Ishikawa (cell line): ENCODE measurements at regions not wholly inside any gene's neighbourhood (a gene's known extent, or its start where the extent isn't known, plus 50 kb on each side); places are given as distances from the start of the nearest gene placed in this dataset.

Experiments
- CEBPB ChIP-seq: IDR thresholded peaks from 2 replicates; pipeline ENCODE4 v1.6.1; 2012
- CREB1 ChIP-seq: IDR thresholded peaks from 2 replicates; pipeline ENCODE4 v1.6.1; 2012; ENCODE audit warnings: low read depth
- EGR1 ChIP-seq: IDR thresholded peaks from 2 replicates; pipeline ENCODE4 v1.6.1; 2012
- EP300 ChIP-seq: IDR thresholded peaks from 2 replicates; pipeline ENCODE4 v1.6.1; 2012; ENCODE audit warnings: borderline replicate concordance
- FOXM1 ChIP-seq: IDR thresholded peaks from 2 replicates; pipeline ENCODE4 v1.6.1; 2012; ENCODE audit warnings: low read depth, borderline replicate concordance
- MAX ChIP-seq: IDR thresholded peaks from 2 replicates; pipeline ENCODE4 v1.6.1; 2012
- NFIC ChIP-seq: IDR thresholded peaks from 2 replicates; pipeline ENCODE4 v1.6.1; 2012
- RAD21 ChIP-seq: IDR thresholded peaks from 2 replicates; pipeline ENCODE4 v1.6.1; 2012; ENCODE audit warnings: low read depth
- REST ChIP-seq: IDR thresholded peaks from 2 replicates; pipeline ENCODE4 v1.6.1; 2012; ENCODE audit warnings: low read depth, mild to moderate bottlenecking
- TAF1 ChIP-seq: IDR thresholded peaks from 2 replicates; pipeline ENCODE4 v1.6.1; 2012; ENCODE audit warnings: low read depth, mild to moderate bottlenecking
- TCF12 ChIP-seq: IDR thresholded peaks from 2 replicates; pipeline ENCODE4 v1.6.1; 2012; ENCODE audit warnings: low read depth
- YY1 ChIP-seq: IDR thresholded peaks from 2 replicates; pipeline ENCODE4 v1.6.1; 2012; ENCODE audit warnings: low read depth
- ZBTB7A ChIP-seq: IDR thresholded peaks from 2 replicates; pipeline ENCODE4 v1.6.1; 2012; ENCODE audit warnings: low read depth
- TF ChIP-seq, protein P1 (sequence below): IDR thresholded peaks from 2 replicates; pipeline ENCODE4 v1.6.1; 2012

DNA sequence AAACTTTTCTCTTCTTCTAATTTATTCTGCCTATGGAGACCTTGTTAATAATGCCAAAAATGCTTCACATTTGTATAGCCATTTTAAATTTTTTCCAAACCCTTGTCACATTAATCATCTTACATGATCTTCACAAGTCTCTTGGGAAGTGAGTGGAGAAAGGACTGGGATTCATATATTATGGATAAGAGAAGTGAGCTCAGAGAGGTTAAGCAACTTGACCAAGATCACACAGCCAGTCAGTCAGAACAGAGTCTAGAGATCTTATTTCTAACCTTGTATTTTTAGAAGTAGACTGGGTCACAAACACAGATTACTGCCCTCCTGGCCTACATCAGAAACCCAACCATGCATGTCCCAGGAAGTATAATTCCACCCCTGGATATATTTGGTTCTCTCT lies 218.0 kb upstream of the ADRA1B start:
- TF ChIP-seq TCF12 (no peak), ZBTB7A (no peak), TAF1 (no peak)

GRCh38 chr5:159700016-159700415 lies 216.3 kb upstream of the ADRA1B start:
- TF ChIP-seq EP300 (no peak), REST (no peak), RAD21 (no peak), CEBPB (no peak), MAX (no peak)

- 0 out of 2 replicates have a peak, but pooled peaks have one; percentile 11 for TF ChIP-seq REST
- no peak for TF ChIP-seq RAD21
Observed at GRCh38 chr5:159702301-159702700, 214.0 kb upstream of the ADRA1B start.

DNA sequence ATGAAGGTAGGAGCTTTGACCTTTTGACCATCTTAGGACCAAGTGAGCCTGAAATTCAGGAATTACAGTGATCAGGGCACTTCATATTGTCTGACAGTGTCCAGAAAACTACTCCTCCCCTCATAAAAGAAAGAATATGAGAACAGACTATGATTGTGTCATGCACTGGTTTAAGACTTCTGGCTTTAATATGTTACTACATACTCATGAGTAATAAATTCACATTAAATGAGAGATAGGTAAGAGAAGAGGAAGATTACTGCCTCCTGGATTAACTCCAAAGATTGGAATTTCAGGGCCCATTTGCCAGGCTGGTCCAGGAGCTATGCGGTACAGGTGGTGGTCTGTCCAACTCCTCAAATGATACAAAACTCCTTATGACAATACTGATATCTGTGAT lies 213.5 kb upstream of the ADRA1B start:
- TF ChIP-seq EP300: no peak

DNA sequence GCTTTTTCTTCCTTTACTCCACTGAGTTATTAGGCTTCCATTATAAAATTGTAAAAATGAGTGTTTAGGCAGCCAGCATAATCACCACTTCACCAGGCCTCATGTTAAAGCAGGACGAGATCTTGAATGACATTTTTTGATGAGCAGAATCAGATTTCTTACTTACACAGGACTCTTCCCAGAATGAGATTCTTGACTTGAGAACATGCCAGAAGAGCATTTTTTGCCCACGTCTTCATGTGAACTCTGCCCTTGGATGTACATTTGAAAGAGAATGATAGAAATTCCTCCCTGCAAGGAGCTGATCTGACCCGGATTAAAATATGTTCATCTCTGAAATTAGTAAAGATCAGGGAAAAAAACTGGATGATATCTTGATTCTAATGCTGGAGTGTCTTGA lies 212.1 kb upstream of the ADRA1B start:
- no peak for TF ChIP-seq TAF1
- no peak for TF ChIP-seq YY1
- no peak for TF ChIP-seq CEBPB
- TF ChIP-seq, protein P1, sequence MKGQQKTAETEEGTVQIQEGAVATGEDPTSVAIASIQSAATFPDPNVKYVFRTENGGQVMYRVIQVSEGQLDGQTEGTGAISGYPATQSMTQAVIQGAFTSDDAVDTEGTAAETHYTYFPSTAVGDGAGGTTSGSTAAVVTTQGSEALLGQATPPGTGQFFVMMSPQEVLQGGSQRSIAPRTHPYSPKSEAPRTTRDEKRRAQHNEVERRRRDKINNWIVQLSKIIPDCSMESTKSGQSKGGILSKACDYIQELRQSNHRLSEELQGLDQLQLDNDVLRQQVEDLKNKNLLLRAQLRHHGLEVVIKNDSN: no peak
- no peak for TF ChIP-seq ZBTB7A
- TF ChIP-seq TCF12: no peak
- TF ChIP-seq FOXM1: no peak
- no peak for TF ChIP-seq RAD21
- no peak for TF ChIP-seq EP300
- no peak for TF ChIP-seq REST
- no peak for TF ChIP-seq NFIC
- no peak for TF ChIP-seq EGR1
- TF ChIP-seq MAX: no peak
- TF ChIP-seq CREB1: no peak

DNA sequence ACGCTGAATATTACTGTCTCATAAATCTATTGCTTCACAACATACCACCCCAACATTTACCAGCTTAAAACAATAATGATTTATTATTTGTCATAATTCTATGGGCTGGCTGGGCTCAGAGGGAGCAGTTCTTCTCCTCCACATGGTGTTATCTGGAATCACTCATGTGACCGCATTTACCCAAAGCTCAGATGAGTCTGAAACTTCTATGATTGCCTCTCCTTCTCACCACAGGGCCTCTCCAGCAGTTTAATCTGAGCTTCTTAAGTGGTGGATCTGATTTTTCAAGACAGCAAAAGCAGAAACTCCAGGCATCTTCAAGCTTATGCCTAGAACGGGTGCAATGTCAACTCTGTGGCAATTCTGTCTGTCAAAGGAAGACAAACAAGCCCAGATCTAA lies 210.3 kb upstream of the ADRA1B start:
- TF ChIP-seq FOXM1 (no peak), MAX (no peak), YY1 (no peak), CEBPB (no peak)

DNA sequence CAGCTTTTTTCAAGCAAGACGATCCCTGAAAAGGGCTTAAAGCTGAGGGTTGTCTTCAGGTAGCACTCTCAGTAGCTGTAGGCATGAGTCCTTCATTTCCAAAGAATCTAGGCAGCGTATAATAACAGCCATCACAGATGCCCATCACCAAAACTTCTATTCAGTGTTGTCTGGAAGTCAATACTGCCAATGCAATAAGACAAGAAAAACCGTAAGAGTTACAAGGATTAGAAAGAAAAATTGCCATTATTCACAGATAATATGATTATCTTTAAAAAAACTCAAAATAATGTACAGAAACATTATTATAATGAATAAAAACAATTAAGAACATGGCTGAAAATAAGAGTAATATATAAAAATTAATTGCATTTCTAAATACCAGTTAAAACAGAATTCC lies 208.2 kb upstream of the ADRA1B start:
- no peak for TF ChIP-seq CREB1
- TF ChIP-seq FOXM1: no peak
